ENCODE measurements at regions not wholly inside any gene's neighbourhood (a gene's known extent, or its start where the extent isn't known, plus 50 kb on each side); places are given as distances from the start of the nearest gene placed in this dataset.

- no peak overlapping the region for H2AK5ac ChIP-seq (ENCODE audit: low read length)
- no peaks in the 10 kb centered on the region for H3K79me2 ChIP-seq (ENCODE audit: control insufficient read depth, insufficient read depth, low read length)
- H4K8ac ChIP-seq (ENCODE audit: low read depth, low read length): no peak overlapping the region
- no peak overlapping the region for H3K27ac ChIP-seq (ENCODE audit: low read depth, low read length)
- H3K27me3 ChIP-seq (ENCODE audit: insufficient read depth, low read length, poor library complexity): no peaks in the 10 kb centered on the region
- no peak overlapping the region for H3K18ac ChIP-seq (ENCODE audit: low read length)
- H3K4ac ChIP-seq (ENCODE audit: low read depth, low read length): no peak overlapping the region
- H2BK5ac ChIP-seq (ENCODE audit: low read length): no peak overlapping the region
- H3K36me3 ChIP-seq (ENCODE audit: control insufficient read depth, insufficient read depth, low read length): peaks cover 8% of the 10 kb centered on the region
- no peak overlapping the region for H3K4me3 ChIP-seq (ENCODE audit: low read length)
- H3K9ac ChIP-seq (ENCODE audit: low read length): no peak overlapping the region
- WGBS (ENCODE audit: extremely low coverage, insufficient coverage, low lambda C conversion rate): no CpG with 5 or more reads among the region's 25 CpGs
- H3K4me2 ChIP-seq (ENCODE audit: low read length): no peak overlapping the region
- H3K23ac ChIP-seq (ENCODE audit: low read length): no peak overlapping the region
- H2BK15ac ChIP-seq (replicated peaks; ENCODE audit: low read depth): no peak overlapping the region
- H3K4me1 ChIP-seq (ENCODE audit: control insufficient read depth, low read depth, low read length): no peaks in the 10 kb centered on the region
- no peak overlapping the region for H2BK120ac ChIP-seq (ENCODE audit: low read depth, low read length)
- no peak overlapping the region for H3K56ac ChIP-seq (ENCODE audit: low read length)
- H4K5ac ChIP-seq (ENCODE audit: low read length): no peak overlapping the region
- H3K79me1 ChIP-seq (ENCODE audit: low read length): peaks cover 3% of the 10 kb centered on the region
- DNase-seq: no peak
Measured at GRCh38 chr17:77498091-77498741, 357.4 kb downstream of the SEC14L1 start.

GRCh38 chr17:77498791-77499698 is 358.3 kb downstream of the SEC14L1 start:
- H3K23ac ChIP-seq (ENCODE audit: low read length): no peak overlapping the region
- H3K4me2 ChIP-seq (ENCODE audit: low read length): no peak overlapping the region
- H2BK15ac ChIP-seq (replicated peaks; ENCODE audit: low read depth): no peak overlapping the region
- no peak overlapping the region for H4K5ac ChIP-seq (ENCODE audit: low read length)
- H3K27me3 ChIP-seq (ENCODE audit: insufficient read depth, low read length, poor library complexity): no peaks in the 10 kb centered on the region
- no peaks in the 10 kb centered on the region for H3K4me1 ChIP-seq (ENCODE audit: control insufficient read depth, low read depth, low read length)
- H3K36me3 ChIP-seq (ENCODE audit: control insufficient read depth, insufficient read depth, low read length): peaks cover 8% of the 10 kb centered on the region
- no peak overlapping the region for H3K27ac ChIP-seq (ENCODE audit: low read depth, low read length)
- H3K4me3 ChIP-seq (ENCODE audit: low read length): no peak overlapping the region
- H2BK5ac ChIP-seq (ENCODE audit: low read length): no peak overlapping the region
- H3K4ac ChIP-seq (ENCODE audit: low read depth, low read length): no peak overlapping the region
- no peak for DNase-seq
- no peak overlapping the region for H2AK5ac ChIP-seq (ENCODE audit: low read length)
- no peak overlapping the region for H3K56ac ChIP-seq (ENCODE audit: low read length)
- no peak overlapping the region for H3K18ac ChIP-seq (ENCODE audit: low read length)
- no peaks in the 10 kb centered on the region for H3K79me2 ChIP-seq (ENCODE audit: control insufficient read depth, insufficient read depth, low read length)
- no peak overlapping the region for H4K8ac ChIP-seq (ENCODE audit: low read depth, low read length)
- H3K9ac ChIP-seq (ENCODE audit: low read length): no peak overlapping the region
- WGBS (ENCODE audit: extremely low coverage, insufficient coverage, low lambda C conversion rate): no CpG with 5 or more reads among the region's 28 CpGs
- no peak overlapping the region for H2BK120ac ChIP-seq (ENCODE audit: low read depth, low read length)
- H3K79me1 ChIP-seq (ENCODE audit: low read length): peaks cover 3% of the 10 kb centered on the region

GRCh38 chr17:77499699-77500435 is 359.1 kb downstream of the SEC14L1 start:
- H3K27me3 ChIP-seq (ENCODE audit: insufficient read depth, low read length, poor library complexity): no peaks in the 10 kb centered on the region
- H3K4me2 ChIP-seq (ENCODE audit: low read length): no peak overlapping the region
- no peaks in the 10 kb centered on the region for H3K4me1 ChIP-seq (ENCODE audit: control insufficient read depth, low read depth, low read length)
- no peak overlapping the region for H2AK5ac ChIP-seq (ENCODE audit: low read length)
- no peak overlapping the region for H3K18ac ChIP-seq (ENCODE audit: low read length)
- peaks cover 7% of the 10 kb centered on the region for H3K36me3 ChIP-seq (ENCODE audit: control insufficient read depth, insufficient read depth, low read length)
- no peak overlapping the region for H4K5ac ChIP-seq (ENCODE audit: low read length)
- H2BK15ac ChIP-seq (replicated peaks; ENCODE audit: low read depth): no peak overlapping the region
- no peak overlapping the region for H3K23ac ChIP-seq (ENCODE audit: low read length)
- no peak overlapping the region for H3K27ac ChIP-seq (ENCODE audit: low read depth, low read length)
- H3K79me1 ChIP-seq (ENCODE audit: low read length): peaks cover 3% of the 10 kb centered on the region
- H3K4me3 ChIP-seq (ENCODE audit: low read length): no peak overlapping the region
- H3K56ac ChIP-seq (ENCODE audit: low read length): no peak overlapping the region
- H4K8ac ChIP-seq (ENCODE audit: low read depth, low read length): no peak overlapping the region
- no peak overlapping the region for H3K4ac ChIP-seq (ENCODE audit: low read depth, low read length)
- H2BK120ac ChIP-seq (ENCODE audit: low read depth, low read length): no peak overlapping the region
- WGBS (ENCODE audit: extremely low coverage, insufficient coverage, low lambda C conversion rate): no CpG with 5 or more reads among the region's 14 CpGs
- H3K79me2 ChIP-seq (ENCODE audit: control insufficient read depth, insufficient read depth, low read length): no peaks in the 10 kb centered on the region
- H2BK5ac ChIP-seq (ENCODE audit: low read length): no peak overlapping the region
- DNase-seq: no peak
- H3K9ac ChIP-seq (ENCODE audit: low read length): no peak overlapping the region

- WGBS (ENCODE audit: extremely low coverage, insufficient coverage, low lambda C conversion rate): no CpG with 5 or more reads among the region's 12 CpGs
- DNase-seq: no peak
Measured at GRCh38 chr17:77501101-77501566, 360.4 kb downstream of the SEC14L1 start.

GRCh38 chr17:77501751-77502625 is 361.2 kb downstream of the SEC14L1 start:
- Histone ChIP-seq H2BK15ac (replicated peaks; ENCODE audit: low read depth) (no peak overlapping the region), H3K4me1 (ENCODE audit: control insufficient read depth, low read depth, low read length) (no peaks in the 10 kb centered on the region), H3K23ac (ENCODE audit: low read length) (no peak overlapping the region), H3K36me3 (ENCODE audit: control insufficient read depth, insufficient read depth, low read length) (peaks cover under 1% of the 10 kb centered on the region), H3K4me2 (ENCODE audit: low read length) (no peak overlapping the region), H2AK5ac (ENCODE audit: low read length) (no peak overlapping the region), H3K18ac (ENCODE audit: low read length) (no peak overlapping the region), H4K8ac (ENCODE audit: low read depth, low read length) (no peak overlapping the region), H3K4ac (ENCODE audit: low read depth, low read length) (no peak overlapping the region), H4K5ac (ENCODE audit: low read length) (no peak overlapping the region), H3K79me2 (ENCODE audit: control insufficient read depth, insufficient read depth, low read length) (no peaks in the 10 kb centered on the region), H2BK5ac (ENCODE audit: low read length) (no peak overlapping the region), H3K4me3 (ENCODE audit: low read length) (no peak overlapping the region), H3K27me3 (ENCODE audit: insufficient read depth, low read length, poor library complexity) (no peaks in the 10 kb centered on the region), H3K79me1 (ENCODE audit: low read length) (no peaks in the 10 kb centered on the region), H3K56ac (ENCODE audit: low read length) (no peak overlapping the region), H3K9ac (ENCODE audit: low read length) (no peak overlapping the region), H2BK120ac (ENCODE audit: low read depth, low read length) (no peak overlapping the region), H3K27ac (ENCODE audit: low read depth, low read length) (no peak overlapping the region)
- no CpG with 5 or more reads among the region's 16 CpGs for WGBS (ENCODE audit: extremely low coverage, insufficient coverage, low lambda C conversion rate)
- no peak for DNase-seq

More at GRCh38 chr17:77501101-77501566, 360.4 kb downstream of the SEC14L1 start:
- H3K79me1 ChIP-seq (ENCODE audit: low read length): no peaks in the 10 kb centered on the region
- H2BK120ac ChIP-seq (ENCODE audit: low read depth, low read length): no peak overlapping the region
- H4K8ac ChIP-seq (ENCODE audit: low read depth, low read length): no peak overlapping the region
- H3K23ac ChIP-seq (ENCODE audit: low read length): no peak overlapping the region
- no peak overlapping the region for H3K18ac ChIP-seq (ENCODE audit: low read length)
- H2AK5ac ChIP-seq (ENCODE audit: low read length): no peak overlapping the region
- peaks cover 5% of the 10 kb centered on the region for H3K36me3 ChIP-seq (ENCODE audit: control insufficient read depth, insufficient read depth, low read length)
- H3K4me1 ChIP-seq (ENCODE audit: control insufficient read depth, low read depth, low read length): no peaks in the 10 kb centered on the region
- H4K5ac ChIP-seq (ENCODE audit: low read length): no peak overlapping the region
- H3K79me2 ChIP-seq (ENCODE audit: control insufficient read depth, insufficient read depth, low read length): no peaks in the 10 kb centered on the region
- no peak overlapping the region for H2BK5ac ChIP-seq (ENCODE audit: low read length)
- no peak overlapping the region for H3K27ac ChIP-seq (ENCODE audit: low read depth, low read length)
- no peak overlapping the region for H2BK15ac ChIP-seq (replicated peaks; ENCODE audit: low read depth)
- no peaks in the 10 kb centered on the region for H3K27me3 ChIP-seq (ENCODE audit: insufficient read depth, low read length, poor library complexity)
- H3K56ac ChIP-seq (ENCODE audit: low read length): no peak overlapping the region
- no peak overlapping the region for H3K9ac ChIP-seq (ENCODE audit: low read length)
- no peak overlapping the region for H3K4me2 ChIP-seq (ENCODE audit: low read length)
- H3K4ac ChIP-seq (ENCODE audit: low read depth, low read length): no peak overlapping the region
- no peak overlapping the region for H3K4me3 ChIP-seq (ENCODE audit: low read length)

All from mesendoderm (in vitro differentiated cells).